Psoas muscle (tissue), 7 donors: ENCODE measurements at regions not wholly inside any gene's neighbourhood (a gene's known extent, or its start where the extent isn't known, plus 50 kb on each side); places are given as distances from the start of the nearest gene placed in this dataset.

Experiments
- ATAC-seq, 4 donors: fragments of 200-7000 bp; cut with Tn5 transposase; one replicate each; pipeline ENCODE4 v1.9.1; 2020; ENCODE audit warnings: moderate library complexity in 3 of 4, mild to moderate bottlenecking in 2 of 4
- DNase-seq, 2 donors: peaks; one replicate each; pipeline ENCODE4 v3.0.0-alpha.2; 2020
- H3K27ac ChIP-seq: fragments of 200-600 bp; one replicate; pipeline ENCODE4 v1.8.0; 2022
- H3K27me3 ChIP-seq, 3 donors: fragments of 200-600 bp in 1 of 3; one replicate each; pipeline versions ENCODE4 v1.6.1 to v1.8.0; 2013 to 2022; ENCODE audit warnings: low read length in 2 of 3, mild to moderate bottlenecking in 2 of 3, moderate library complexity in 1 of 3; ENCODE audit not compliant: insufficient read depth in 3 of 3
- H3K36me3 ChIP-seq, 2 donors: fragments of 200-600 bp in 1 of 2; one replicate each; pipeline versions ENCODE4 v1.6.1 to v1.8.0; 2013 to 2022; ENCODE audit warnings: low read depth in 1 of 2, mild to moderate bottlenecking in 1 of 2, moderate library complexity in 1 of 2; ENCODE audit not compliant: insufficient read depth in 1 of 2
- H3K4me1 ChIP-seq: fragments of 200-600 bp; one replicate; pipeline ENCODE4 v1.8.0; 2022
- H3K4me3 ChIP-seq: fragments of 200-600 bp; one replicate; pipeline ENCODE4 v1.8.0; 2022; ENCODE audit warnings: mild to moderate bottlenecking
- H3K9me3 ChIP-seq: fragments of 200-600 bp; one replicate; pipeline ENCODE4 v1.8.0; 2022
- CTCF ChIP-seq: fragments of 200-600 bp; IDR thresholded peaks from one replicate; pipeline ENCODE4 v1.8.0; 2022; ENCODE audit warnings: antibody characterized with exemption
- WGBS, 3 donors: extraction: QIAGEN DNeasy Blood & Tissue Kit; methylation state at CpG; one replicate each; pipeline versions ENCODE4 v1.1.6 to v1.1.7; 2013; 5-methylcytosine and 5-hydroxymethylcytosine counted together
- intact Hi-C, 2 donors: fragments of 100-400 bp; cut with DNase I; formaldehyde crosslinking; loops; one replicate each; pipeline versions ENCODE4 v1.11.0 to v1.14.2; 2022
- donor health status: healthy with polysubstance abuse.
- donor health status: DM: no; HTN: no; CAD: no; lungs with moderate emphysema.
- donor health status: Bipolar disorder and iron deficiency.
- donor health status: healthy.
- donor health status: DM: yes; HTN: yes; CAD: no.
- donor health status: DM: no; HTN: no; CAD: no.
- donor health status: DM: yes; HTN: yes; CAD: no.

- ATAC-seq (no peak), DNase-seq (no peak)
- H3K9me3 ChIP-seq = no peaks in the 10 kb centered on the region
- H3K4me3 ChIP-seq = no peak overlapping the region
- TF ChIP-seq CTCF = no peak
- no peaks in the 10 kb centered on the region for H3K4me1 ChIP-seq
- H3K27ac ChIP-seq = no peak overlapping the region
- 17 to 33% (median 23%) methylated on average over 1 of the region's 1 CpG for WGBS, 3 donors
- intact Hi-C loops = no loop called here
- no peaks in the 10 kb centered on the region for H3K27me3 ChIP-seq
- no peaks in the 10 kb centered on the region for H3K36me3 ChIP-seq
These were observed 645.2 kb upstream of the PTPRD start for GRCh38 chr9:11257992-11258391.

GRCh38 chr9:11269036-11269435, 656.2 kb upstream of the PTPRD start:
- no peak for ATAC-seq
- Histone ChIP-seq H3K27ac (no peak overlapping the region), H3K4me3 (no peak overlapping the region), H3K27me3 (no peaks in the 10 kb centered on the region), H3K4me1 (no peaks in the 10 kb centered on the region), H3K36me3 (no peaks in the 10 kb centered on the region), H3K9me3 (peaks cover 10% of the 10 kb centered on the region)
- no peak for DNase-seq
- TF ChIP-seq CTCF = no peak
- WGBS, 3 donors = 46 to 57% (median 47%) methylated on average over 3 of the region's 3 CpGs
- intact Hi-C loops = no loop called here

GRCh38 chr9:11275158-11275695, 662.4 kb upstream of the PTPRD start:
- Histone ChIP-seq H3K36me3 (no peaks in the 10 kb centered on the region), H3K4me1 (no peaks in the 10 kb centered on the region), H3K27ac (no peak overlapping the region), H3K4me3 (no peak overlapping the region), H3K27me3 (no peaks in the 10 kb centered on the region), H3K9me3 (no peaks in the 10 kb centered on the region)
- 79 to 86% (median 82%) methylated on average over 11 of the region's 11 CpGs for WGBS, 3 donors
- intact Hi-C loops = no loop called here
- ATAC-seq (no peak), DNase-seq (no peak)
- TF ChIP-seq CTCF = no peak

- Histone ChIP-seq H3K9me3 (no peaks in the 10 kb centered on the region), H3K27me3 (no peaks in the 10 kb centered on the region), H3K27ac (no peak overlapping the region), H3K4me1 (no peaks in the 10 kb centered on the region), H3K36me3 (no peaks in the 10 kb centered on the region), H3K4me3 (no peak overlapping the region)
- intact Hi-C loops = no loop called here
- no peak for TF ChIP-seq CTCF
- ATAC-seq = no peak
- no peak for DNase-seq
- WGBS, 3 donors = 44 to 46% (median 44%) methylated on average over 2 of the region's 2 CpGs
These were observed 700.2 kb upstream of the PTPRD start for GRCh38 chr9:11312966-11313365.

GRCh38 chr9:11318946-11319345, 706.1 kb upstream of the PTPRD start:
- Histone ChIP-seq H3K9me3 (no peaks in the 10 kb centered on the region), H3K4me3 (no peak overlapping the region), H3K27ac (no peak overlapping the region), H3K36me3 (no peaks in the 10 kb centered on the region), H3K27me3 (no peaks in the 10 kb centered on the region), H3K4me1 (no peaks in the 10 kb centered on the region)
- no peak for DNase-seq
- intact Hi-C loops = no loop called here
- TF ChIP-seq CTCF = no peak
- WGBS, 3 donors = 40 to 69% (median 58%) methylated on average over 1 of the region's 1 CpG
- no peak for ATAC-seq
